Activated naive CD4-positive, alpha-beta T cell treated with Interleukin-2 at 50 U/mL for 16 hours (primary cell): ENCODE measurements at regions not wholly inside any gene's neighbourhood (a gene's known extent, or its start where the extent isn't known, plus 50 kb on each side); places are given as distances from the start of the nearest gene placed in this dataset.

Experiments used
- DNase-seq: peaks from one replicate; pipeline ENCODE4 v3.0.0-alpha.2; 2020

DNA sequence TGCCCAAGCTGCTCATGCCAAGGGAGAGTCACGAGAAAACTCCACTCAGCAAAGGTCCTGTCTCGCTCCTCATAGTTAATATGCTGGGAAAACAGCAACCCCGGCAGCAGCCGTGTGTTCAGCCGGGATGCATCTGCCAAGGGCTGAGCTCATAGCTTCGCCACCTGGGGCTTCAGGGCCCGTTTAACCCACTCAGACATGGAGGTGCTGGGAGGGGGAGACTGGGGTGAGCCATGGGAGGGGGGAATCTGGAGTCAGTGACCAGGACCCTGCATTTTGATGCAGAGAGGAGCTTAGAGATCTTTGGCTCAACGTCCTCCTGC, 283.4 kb downstream of the PTPRU start:
- no peak for DNase-seq

DNA sequence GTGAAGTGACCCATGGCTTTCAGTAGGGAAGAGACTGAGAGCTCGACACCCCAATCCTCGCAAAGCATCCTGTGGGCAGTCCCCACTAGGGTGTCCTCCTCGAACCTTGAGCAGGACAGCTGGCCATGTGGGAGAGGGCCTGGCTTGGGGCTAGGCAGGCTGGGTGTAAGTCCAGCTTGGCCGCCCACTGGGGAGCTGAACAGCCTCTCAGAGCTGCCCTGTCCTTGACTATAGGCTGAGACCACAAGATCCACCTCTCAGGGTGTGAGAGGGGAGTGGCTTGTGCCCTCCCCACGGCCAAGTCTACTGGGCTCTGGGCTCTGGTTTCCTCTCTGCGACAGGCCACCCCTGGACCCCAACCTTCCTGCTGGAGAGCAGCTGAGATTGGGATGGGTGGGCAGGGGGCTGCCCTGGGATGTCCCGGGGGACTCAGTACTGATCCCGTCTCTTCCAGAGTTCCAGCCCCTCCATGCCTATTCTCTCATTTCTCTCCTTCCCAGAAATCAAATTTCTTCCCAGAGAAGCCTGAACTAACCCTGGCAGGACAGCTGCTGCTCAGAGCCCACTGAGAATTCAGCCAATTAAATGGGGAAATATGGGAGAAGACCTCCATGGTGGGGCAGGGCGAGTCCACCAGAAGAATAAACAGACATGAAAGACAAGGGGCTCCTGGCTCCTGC, 282.9 kb downstream of the PTPRU start:
- DNase-seq = no peak

GRCh38 chr1:29518183-29518835, 282.0 kb downstream of the PTPRU start:
- no peak for DNase-seq

GRCh38 chr1:29517251-29518086, 281.1 kb downstream of the PTPRU start:
- no peak for DNase-seq

GRCh38 chr1:29516063-29516820, 279.9 kb downstream of the PTPRU start:
- no peak for DNase-seq

- no peak for DNase-seq
Observed at GRCh38 chr1:29515170-29515955, 279.0 kb downstream of the PTPRU start.

DNA sequence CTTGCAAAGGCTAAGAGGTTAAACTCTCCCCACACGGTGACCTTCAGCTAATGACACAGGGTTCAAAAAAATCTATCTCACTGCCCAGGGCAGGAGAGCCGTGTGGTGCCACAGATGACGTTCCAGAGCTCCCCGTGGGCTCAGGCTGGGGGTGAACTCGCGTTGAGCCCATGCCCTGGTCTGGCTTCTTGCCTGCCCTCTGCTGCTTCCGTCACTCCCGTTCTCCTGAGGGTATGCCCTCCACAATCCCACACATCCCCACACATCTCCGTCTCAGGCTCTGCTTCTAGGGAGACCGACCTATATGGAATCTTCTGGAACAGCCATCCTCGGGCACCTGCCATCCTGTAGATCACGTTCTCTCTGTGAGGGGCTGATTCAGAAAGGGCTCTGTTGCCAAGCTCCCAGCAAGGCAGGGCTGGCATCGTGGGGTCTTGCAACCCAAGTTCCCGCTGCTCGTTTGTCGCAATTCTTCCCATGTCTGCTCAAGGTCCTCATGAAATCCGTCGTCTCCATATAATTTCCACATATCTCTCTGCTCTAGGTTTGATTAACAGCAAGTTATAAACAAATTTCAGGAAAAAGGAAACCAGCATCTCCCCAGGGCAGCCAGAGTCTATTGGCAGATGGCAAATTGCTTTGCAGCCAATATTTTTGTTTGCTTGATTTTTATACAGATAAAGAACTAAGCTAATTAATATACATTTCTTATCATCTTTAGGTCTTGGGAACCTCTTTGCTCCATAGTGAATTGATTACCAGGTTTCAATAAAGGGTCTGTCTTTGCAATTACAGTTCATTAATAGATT, 278.2 kb downstream of the PTPRU start:
- no peak for DNase-seq

DNA sequence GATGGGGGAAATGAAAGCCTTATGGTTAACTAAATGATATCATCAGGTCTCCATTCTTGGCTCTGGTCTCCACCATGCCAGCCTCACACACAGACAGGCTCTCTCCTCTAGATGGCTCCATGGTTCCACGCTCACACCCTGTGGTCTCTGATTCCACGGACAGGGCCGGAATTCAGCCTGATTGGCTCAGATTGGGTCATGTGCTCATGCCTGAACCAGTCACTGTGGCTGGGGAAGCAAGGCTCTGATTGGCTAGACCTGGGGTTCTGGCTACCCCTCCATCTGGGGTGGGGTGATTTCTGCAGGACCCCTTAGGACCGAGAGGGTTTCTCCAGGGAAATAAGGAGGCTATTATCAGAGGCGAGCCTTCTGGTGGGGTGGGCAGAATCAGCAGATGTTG, 277.0 kb downstream of the PTPRU start:
- no peak for DNase-seq

DNA sequence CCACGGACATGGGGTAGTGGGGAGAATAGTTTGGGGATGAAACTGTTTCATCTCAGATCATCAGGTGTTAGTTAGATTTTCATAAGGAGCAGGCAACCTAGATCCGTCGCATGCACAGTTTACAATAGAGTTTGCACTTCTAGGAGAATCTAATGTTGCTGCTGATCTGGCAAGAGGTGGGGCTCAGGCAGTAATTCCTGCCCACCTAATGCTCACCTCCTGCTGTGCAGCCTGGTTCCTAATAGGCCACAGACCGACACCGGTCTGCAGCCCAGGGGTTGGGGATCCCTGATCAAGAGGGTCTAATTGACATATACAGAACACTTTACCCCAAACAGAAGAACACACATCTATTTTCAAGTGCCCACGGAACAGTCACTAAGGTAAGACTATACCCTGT, 275.1 kb downstream of the PTPRU start:
- DNase-seq = no peak

GRCh38 chr1:29508458-29509107, 272.3 kb downstream of the PTPRU start:
- DNase-seq = no peak

- no peak for DNase-seq
Observed at GRCh38 chr1:29506678-29507225, 270.4 kb downstream of the PTPRU start.

DNA sequence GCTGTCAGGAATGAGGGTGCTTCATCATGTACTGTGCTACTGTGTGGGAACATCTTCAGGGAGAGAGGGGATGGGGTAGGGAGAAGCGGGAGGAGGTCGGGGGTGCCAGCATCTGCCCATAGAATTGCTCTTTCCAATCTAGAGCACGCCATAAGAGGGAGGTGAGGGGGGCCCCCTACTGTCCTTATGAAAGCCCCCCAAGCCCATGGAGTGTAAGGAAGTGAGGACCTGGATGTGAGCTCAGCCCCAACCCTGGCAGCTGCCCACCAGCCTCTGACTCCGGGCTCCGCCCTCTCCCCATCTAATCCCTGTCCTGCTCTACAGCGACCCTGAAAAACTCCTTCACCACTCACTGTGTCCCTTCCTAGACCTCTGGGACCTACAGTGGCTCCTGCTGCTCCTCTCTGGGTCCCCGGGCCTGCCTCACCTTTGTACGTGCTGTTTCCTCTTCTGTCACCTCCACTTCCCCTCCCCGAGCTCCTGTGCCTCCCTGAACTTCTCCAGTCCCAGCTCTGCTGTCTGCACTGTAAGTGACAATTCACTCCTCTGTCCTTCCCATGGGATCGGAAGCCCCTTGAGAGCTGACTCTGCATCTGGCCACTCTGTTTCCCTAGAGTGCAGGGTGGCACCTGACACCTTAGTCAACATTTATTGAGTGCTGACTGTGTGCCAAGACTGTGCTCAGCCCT, 269.4 kb downstream of the PTPRU start:
- DNase-seq = no peak

DNA sequence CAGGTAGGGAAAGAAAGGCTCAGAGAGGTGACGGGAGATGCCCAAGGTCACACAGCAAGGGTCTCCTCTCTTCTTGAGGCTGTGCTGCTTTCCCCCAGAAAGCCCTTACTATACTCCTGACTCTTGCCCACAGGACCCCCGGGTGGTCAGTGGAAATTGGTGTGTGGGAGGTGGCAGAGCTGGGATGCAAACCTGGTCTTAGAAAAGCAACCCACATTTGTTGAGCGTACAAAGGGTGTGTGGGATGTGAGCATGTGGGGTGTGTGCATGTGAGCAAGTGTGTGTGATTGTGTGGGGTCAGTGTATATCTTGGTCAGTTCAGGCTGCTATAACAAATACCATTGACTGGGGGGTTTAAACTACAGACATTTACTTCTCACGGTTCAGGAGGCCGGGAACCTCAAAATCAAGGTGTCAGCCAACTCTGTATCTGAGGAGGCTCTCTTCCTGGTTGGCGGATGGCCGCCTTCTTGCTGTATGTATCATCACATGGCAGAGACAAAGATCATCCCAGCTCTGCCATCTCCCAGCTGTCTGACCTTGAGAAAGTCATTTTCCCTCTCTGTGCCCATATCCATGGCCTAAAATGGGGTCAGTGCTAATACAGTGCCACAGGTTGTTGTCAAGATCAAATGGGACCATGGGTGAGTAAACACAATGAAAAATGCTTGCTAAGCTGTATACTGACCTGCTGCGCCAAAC, 268.5 kb downstream of the PTPRU start:
- no peak for DNase-seq

GRCh38 chr1:29504196-29504595, 267.9 kb downstream of the PTPRU start:
- DNase-seq = no peak

GRCh38 chr1:29502911-29503840, 266.9 kb downstream of the PTPRU start:
- no peak for DNase-seq

DNA sequence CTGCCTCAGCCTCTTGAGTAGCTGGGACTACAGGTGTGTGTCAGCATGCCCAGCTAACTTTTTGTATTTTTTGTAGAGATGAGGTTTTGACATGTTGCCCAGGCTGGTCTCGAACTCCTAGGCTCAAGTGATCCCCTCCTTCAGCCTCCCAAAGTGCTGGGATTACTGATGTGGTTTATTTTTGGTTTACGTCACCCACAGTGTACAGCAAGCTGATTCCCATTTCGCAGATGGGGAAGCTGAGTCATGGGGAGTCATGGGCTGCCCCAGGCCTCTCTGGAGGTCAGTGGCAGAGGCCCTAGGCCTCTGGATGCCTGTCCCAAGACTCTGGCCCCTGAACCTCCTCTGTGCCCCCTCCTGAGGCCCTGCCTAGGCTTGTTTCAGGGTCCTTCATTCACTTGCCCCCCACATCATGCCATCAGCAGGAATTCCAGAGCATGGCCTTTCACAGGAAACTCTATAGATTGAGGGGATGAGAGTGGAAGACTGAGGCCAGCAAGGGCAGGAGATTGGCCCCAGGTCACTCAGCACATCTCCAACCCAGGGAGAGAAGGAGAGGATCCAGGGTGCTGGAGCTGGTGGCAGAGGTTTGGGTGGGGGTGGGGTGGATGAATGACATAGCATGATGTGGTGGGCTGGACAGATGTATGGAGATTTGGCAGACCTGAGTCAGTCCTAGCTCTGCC, 266.0 kb downstream of the PTPRU start:
- DNase-seq = no peak

DNA sequence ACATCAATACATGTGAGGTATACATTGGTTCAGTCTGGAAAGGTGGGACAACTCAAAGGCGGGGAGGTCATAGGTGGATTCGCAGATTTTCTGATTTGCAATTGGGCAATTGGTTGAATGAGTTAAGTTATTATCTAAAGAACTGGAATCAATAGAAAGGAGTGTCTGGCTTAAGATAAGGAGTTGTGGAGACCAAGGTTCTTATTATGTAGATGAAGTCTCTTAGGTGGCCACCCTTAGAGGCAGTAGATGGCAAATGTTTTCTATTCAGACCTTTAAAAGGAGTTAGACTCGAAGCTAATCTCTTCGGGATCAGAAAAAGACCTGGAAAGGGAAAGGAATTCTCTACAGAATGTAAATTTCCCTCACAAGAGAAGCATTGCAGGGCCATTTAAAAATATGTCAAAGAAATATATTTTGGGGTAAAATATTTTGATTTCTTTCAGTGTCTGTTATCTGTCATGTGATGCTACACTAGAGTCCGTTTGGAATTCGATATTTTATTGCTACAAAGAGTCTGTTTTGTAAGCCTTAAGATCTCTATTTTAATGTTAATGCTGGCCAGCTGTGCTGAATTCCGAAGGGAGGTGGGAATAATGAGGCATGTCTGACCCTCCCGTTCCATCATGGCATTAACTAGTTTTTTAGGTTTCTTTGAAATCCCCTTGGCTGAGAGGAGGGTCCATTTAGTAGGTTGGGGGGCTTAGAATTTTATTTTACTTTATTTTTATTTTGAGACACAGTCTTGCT, 265.1 kb downstream of the PTPRU start:
- no peak for DNase-seq
